Astrocyte of the cerebellum (primary cell): ENCODE measurements at regions not wholly inside any gene's neighbourhood (a gene's known extent, or its start where the extent isn't known, plus 50 kb on each side); places are given as distances from the start of the nearest gene placed in this dataset.
A peak's percentile ranks its signal among the peaks of the same experiment; 100 is the strongest.

ENCODE experiments used
- DNase-seq: peaks from one replicate; pipeline ENCODE4 v3.0.0-alpha.2; 2011; ENCODE audit warnings: low read depth
- H3K4me3 ChIP-seq: 2 replicates; pipeline ENCODE4 v1.5.1; 2011; ENCODE audit warnings: mild to moderate bottlenecking, low read depth, low read length, moderate library complexity
- CTCF ChIP-seq: IDR thresholded peaks from 2 replicates; pipeline ENCODE4 v1.5.1; 2012; ENCODE audit warnings: low read length, low read depth, moderate library complexity, mild to moderate bottlenecking; ENCODE audit errors: missing control alignments
- in situ Hi-C: cut with HindIII; loops from 2 replicates; pipeline ENCODE4 v1.10.0; 2017; ENCODE audit warnings: low sequenced_read_pairs

- in situ Hi-C loops, result no loop called here
- H3K4me3 ChIP-seq, result no peak overlapping the region
- DNase-seq, result no peak
- TF ChIP-seq CTCF, result peak; percentile 68
Observed at GRCh38 chr12:87274594-87275245, 754.5 kb downstream of the C12orf50 start.

DNA sequence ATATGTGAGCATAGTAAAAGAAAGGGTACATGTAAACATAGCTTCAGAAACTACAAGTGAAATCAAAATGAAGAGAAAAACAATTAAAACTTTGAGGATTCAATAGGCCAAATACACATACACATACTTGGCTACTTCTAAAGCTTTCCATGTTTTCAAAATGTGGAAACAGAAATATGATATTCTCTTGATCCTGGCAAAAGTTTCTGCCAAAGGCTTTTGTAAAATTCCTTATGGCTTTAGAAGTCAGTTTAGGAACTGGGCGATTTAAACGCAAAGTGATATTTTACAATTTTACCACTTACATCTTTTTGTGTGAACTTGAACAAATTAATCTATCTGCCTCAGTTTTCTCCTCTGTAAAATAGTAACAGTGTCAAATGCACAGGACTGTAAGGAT, 756.4 kb downstream of the C12orf50 start:
- no peak for DNase-seq
- in situ Hi-C loops, result no loop called here
- TF ChIP-seq CTCF, result no peak
- H3K4me3 ChIP-seq, result no peak overlapping the region

DNA sequence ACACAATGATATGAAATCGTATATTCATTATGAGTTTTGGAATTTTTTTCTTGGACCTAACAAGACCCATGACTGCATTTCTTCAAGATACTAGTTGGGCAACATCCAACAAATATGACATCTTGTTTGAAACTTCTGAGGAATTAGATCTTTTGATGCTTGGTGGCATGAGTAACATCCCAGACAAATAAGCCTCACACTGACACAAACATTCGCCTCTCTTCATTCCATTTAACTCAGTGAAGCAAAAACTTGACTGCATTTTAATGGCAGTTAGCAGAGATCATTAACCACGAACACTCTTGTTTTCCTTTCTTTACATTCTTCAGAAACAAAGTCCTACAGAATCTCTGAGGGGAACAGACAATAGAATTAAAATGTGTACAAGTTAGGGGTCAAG, 758.3 kb downstream of the C12orf50 start:
- no peak for DNase-seq
- no peak overlapping the region for H3K4me3 ChIP-seq
- in situ Hi-C loops, result no loop called here
- no peak for TF ChIP-seq CTCF

DNA sequence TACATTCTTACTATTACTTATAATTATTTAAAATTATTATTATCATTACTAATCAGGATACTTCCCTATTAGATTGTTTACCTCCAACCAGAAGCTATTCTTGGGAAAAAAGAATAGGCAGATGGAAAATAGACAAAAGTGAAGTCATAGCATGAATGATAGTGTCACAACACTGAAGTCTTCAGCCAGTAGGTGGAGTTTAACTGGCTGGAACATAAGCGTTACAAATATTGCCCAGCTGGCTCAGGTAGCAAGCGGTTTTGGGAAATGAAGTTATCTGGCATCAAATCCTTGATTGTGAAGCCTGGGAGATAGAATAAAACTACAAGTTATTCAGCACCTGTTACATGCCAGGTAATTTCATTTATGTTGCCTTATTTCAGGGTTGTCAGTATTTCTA, 762.9 kb downstream of the C12orf50 start:
- no peak overlapping the region for H3K4me3 ChIP-seq
- in situ Hi-C loops, result no loop called here
- DNase-seq, result no peak
- peak; percentile 11 for TF ChIP-seq CTCF

GRCh38 chr12:87259391-87259790, 769.8 kb downstream of the C12orf50 start:
- in situ Hi-C loops, result no loop called here
- DNase-seq, result no peak
- no peak overlapping the region for H3K4me3 ChIP-seq
- no peak for TF ChIP-seq CTCF

DNA sequence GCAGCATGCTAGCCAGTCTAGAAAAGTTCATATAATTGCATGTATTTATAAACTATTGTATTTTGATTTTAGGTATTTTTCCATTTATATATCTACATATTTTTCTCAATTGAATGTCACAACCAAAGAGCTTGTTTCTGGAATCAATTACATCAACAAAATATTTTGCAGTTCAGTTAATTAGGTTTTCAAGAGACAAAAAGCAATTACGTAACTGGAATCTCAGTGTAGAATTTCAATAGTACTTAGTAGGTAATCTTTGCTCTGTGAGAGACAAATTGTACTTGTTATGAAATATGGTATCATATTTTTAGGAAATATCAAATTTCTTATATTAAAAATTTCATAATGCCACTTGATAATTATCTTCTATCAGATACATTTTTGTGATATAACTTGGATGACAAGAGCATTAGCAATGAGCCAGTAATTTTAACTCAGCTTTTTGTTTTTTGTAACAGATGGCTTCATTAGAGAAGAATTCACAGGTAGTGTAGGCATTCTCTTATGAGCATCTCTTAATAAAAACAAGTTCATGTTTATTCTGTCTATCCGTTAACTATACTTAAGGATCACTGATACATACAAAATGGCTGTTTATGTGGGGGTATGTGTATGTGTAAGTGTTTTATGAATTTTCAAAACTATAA, 774.7 kb downstream of the C12orf50 start:
- no peak overlapping the region for H3K4me3 ChIP-seq
- no peak for TF ChIP-seq CTCF
- in situ Hi-C loops, result no loop called here
- no peak for DNase-seq
